Natural killer cell (primary cell): ENCODE measurements at regions not wholly inside any gene's neighbourhood (a gene's known extent, or its start where the extent isn't known, plus 50 kb on each side); places are given as distances from the start of the nearest gene placed in this dataset.

Source experiments
- ATAC-seq, 3 donors: fragments of 150-1000 bp in 2 of 3; fragments of 200-7000 bp in 1 of 3; cut with Tn5 transposase; 1 replicate in 1 of 3; 2 replicates in 2 of 3; pipeline ENCODE4 v1.10.0; 2021; ENCODE audit warnings: mild to moderate bottlenecking in 2 of 3, moderate library complexity in 2 of 3
- DNase-seq, 2 donors: peaks; one replicate each; pipeline versions ENCODE4 v3.0.0 to v3.0.0-alpha.2; 2013 to 2021; ENCODE audit warnings: mixed read lengths in 1 of 2
- H3K27ac ChIP-seq: one replicate; pipeline ENCODE4 v1.5.1; 2013; ENCODE audit warnings: mild to moderate bottlenecking, low read length
- H3K27me3 ChIP-seq: one replicate; pipeline ENCODE4 v1.6.1; 2013; ENCODE audit warnings: low read length; ENCODE audit not compliant: control insufficient read depth, insufficient read depth
- H3K36me3 ChIP-seq: one replicate; pipeline ENCODE4 v1.6.1; 2013; ENCODE audit warnings: low read length; ENCODE audit not compliant: control insufficient read depth, insufficient read depth
- H3K4me1 ChIP-seq: one replicate; pipeline ENCODE4 v1.6.1; 2013; ENCODE audit warnings: low read length; ENCODE audit not compliant: control insufficient read depth, insufficient read depth
- H3K4me3 ChIP-seq: one replicate; pipeline ENCODE4 v1.5.1; 2013; ENCODE audit warnings: low read length
- H3K9me3 ChIP-seq: one replicate; pipeline ENCODE4 v1.6.1; 2013; ENCODE audit warnings: low read length; ENCODE audit not compliant: control insufficient read depth, insufficient read depth
- H3K27ac Mint-ChIP-seq, 2 donors: one replicate each; pipeline ENCODE4 v1.8.0; 2022; ENCODE audit warnings: mild to moderate bottlenecking in 2 of 2, mixed read lengths in 2 of 2, moderate library complexity in 1 of 2
- H3K27me3 Mint-ChIP-seq, 2 donors: one replicate each; pipeline ENCODE4 v1.8.0; 2022; ENCODE audit warnings: low read depth in 2 of 2, mixed read lengths in 2 of 2
- H3K36me3 Mint-ChIP-seq: one replicate; pipeline ENCODE4 v1.8.0; 2022; ENCODE audit warnings: mixed read lengths
- H3K4me1 Mint-ChIP-seq, 2 donors: one replicate each; pipeline ENCODE4 v1.8.0; 2022; ENCODE audit warnings: mixed read lengths in 2 of 2
- H3K4me3 Mint-ChIP-seq: one replicate; pipeline ENCODE4 v1.8.0; 2022; ENCODE audit warnings: mild to moderate bottlenecking, moderate library complexity, mixed read lengths
- H3K9me3 Mint-ChIP-seq, 2 donors: one replicate each; pipeline ENCODE4 v1.8.0; 2022; ENCODE audit warnings: mixed read lengths in 2 of 2
- CTCF ChIP-seq: fragments of 200-600 bp; IDR thresholded peaks from one replicate; pipeline ENCODE4 v1.8.0; 2022; ENCODE audit warnings: antibody characterized with exemption
- WGBS: methylation state at CpG from one replicate; pipeline ENCODE4 v1.1.7; 2013; ENCODE audit warnings: missing lambda C conversion rate; ENCODE audit not compliant: insufficient coverage; 5-methylcytosine and 5-hydroxymethylcytosine counted together
- intact Hi-C: fragments of 100-400 bp; cut with micrococcal nuclease; formaldehyde crosslinking; loops from one replicate; pipeline ENCODE4 v1.14.2; 2022

- no peaks in the 10 kb centered on the region for H3K4me1 ChIP-seq
- intact Hi-C loops, result no loop called here
- ATAC-seq (no peak), DNase-seq (no peak)
- H3K36me3 Mint-ChIP-seq, result no peaks in the 10 kb centered on the region
- WGBS, result 26% methylated on average over 15 of the region's 17 CpGs
- no peak for TF ChIP-seq CTCF
- no peak overlapping the region for H3K4me3 ChIP-seq
- H3K27me3 ChIP-seq, result peaks cover 2% of the 10 kb centered on the region
- H3K4me1 Mint-ChIP-seq, result no peaks in the 10 kb centered on the region
- no peaks in the 10 kb centered on the region for H3K9me3 ChIP-seq
- H3K27ac Mint-ChIP-seq, result no peak overlapping the region
- H3K27me3 Mint-ChIP-seq, result peaks cover 17 to 23% of the 10 kb centered on the region in 2 donors
- H3K27ac ChIP-seq, result no peak overlapping the region
- no peak overlapping the region for H3K4me3 Mint-ChIP-seq
- H3K36me3 ChIP-seq, result no peaks in the 10 kb centered on the region
- no peaks in the 10 kb centered on the region for H3K9me3 Mint-ChIP-seq
These were observed 276.0 kb downstream of the ADGRD1 start for GRCh38 chr12:131229426-131230339.

GRCh38 chr12:131230340-131231031 lies 276.8 kb downstream of the ADGRD1 start:
- Histone ChIP-seq H3K27ac (no peak overlapping the region), H3K27me3 (peaks cover 2% of the 10 kb centered on the region), H3K4me3 (no peak overlapping the region), H3K9me3 (no peaks in the 10 kb centered on the region), H3K36me3 (no peaks in the 10 kb centered on the region), H3K4me1 (no peaks in the 10 kb centered on the region)
- Mint-ChIP-seq H3K4me1 (no peaks in the 10 kb centered on the region), H3K36me3 (no peaks in the 10 kb centered on the region), H3K4me3 (no peak overlapping the region), H3K9me3 (no peaks in the 10 kb centered on the region), H3K27me3 (peaks cover 17 to 23% of the 10 kb centered on the region in 2 donors), H3K27ac (no peak overlapping the region)
- no peak for ATAC-seq
- intact Hi-C loops, result no loop called here
- no peak for DNase-seq
- WGBS, result 52% methylated on average over 17 of the region's 17 CpGs
- TF ChIP-seq CTCF, result no peak

- no peaks in the 10 kb centered on the region for H3K36me3 Mint-ChIP-seq
- no peak overlapping the region for H3K27ac ChIP-seq
- H3K36me3 ChIP-seq, result no peaks in the 10 kb centered on the region
- H3K4me1 Mint-ChIP-seq, result no peaks in the 10 kb centered on the region
- H3K27ac Mint-ChIP-seq, result no peak overlapping the region
- no peak overlapping the region for H3K4me3 ChIP-seq
- no peak for DNase-seq
- H3K4me3 Mint-ChIP-seq, result no peak overlapping the region
- no peaks in the 10 kb centered on the region for H3K9me3 ChIP-seq
- TF ChIP-seq CTCF, result no peak
- H3K9me3 Mint-ChIP-seq, result no peaks in the 10 kb centered on the region
- H3K4me1 ChIP-seq, result no peaks in the 10 kb centered on the region
- H3K27me3 ChIP-seq, result peaks cover 2% of the 10 kb centered on the region
- intact Hi-C loops, result no loop called here
- peaks cover 17 to 23% of the 10 kb centered on the region in 2 donors for H3K27me3 Mint-ChIP-seq
- ATAC-seq, result no peak
- 72% methylated on average over 23 of the region's 23 CpGs for WGBS
These were observed 277.6 kb downstream of the ADGRD1 start for GRCh38 chr12:131231032-131231980.
